Fibroblast of villous mesenchyme (primary cell): ENCODE measurements at regions not wholly inside any gene's neighbourhood (a gene's known extent, or its start where the extent isn't known, plus 50 kb on each side); places are given as distances from the start of the nearest gene placed in this dataset.

Experiments used
- DNase-seq: peaks from one replicate; pipeline ENCODE4 v3.0.0-alpha.2; 2010; ENCODE audit warnings: low read depth
- H3K4me3 ChIP-seq: 2 replicates; pipeline ENCODE4 v1.5.1; 2011; ENCODE audit warnings: low read depth, mild to moderate bottlenecking, low read length
- TF ChIP-seq, protein P1 (sequence below): IDR thresholded peaks from 2 replicates; pipeline ENCODE4 v1.5.1; 2012; ENCODE audit warnings: low read depth, mild to moderate bottlenecking, low read length; ENCODE audit not compliant: insufficient read depth

- TF ChIP-seq, protein P1, sequence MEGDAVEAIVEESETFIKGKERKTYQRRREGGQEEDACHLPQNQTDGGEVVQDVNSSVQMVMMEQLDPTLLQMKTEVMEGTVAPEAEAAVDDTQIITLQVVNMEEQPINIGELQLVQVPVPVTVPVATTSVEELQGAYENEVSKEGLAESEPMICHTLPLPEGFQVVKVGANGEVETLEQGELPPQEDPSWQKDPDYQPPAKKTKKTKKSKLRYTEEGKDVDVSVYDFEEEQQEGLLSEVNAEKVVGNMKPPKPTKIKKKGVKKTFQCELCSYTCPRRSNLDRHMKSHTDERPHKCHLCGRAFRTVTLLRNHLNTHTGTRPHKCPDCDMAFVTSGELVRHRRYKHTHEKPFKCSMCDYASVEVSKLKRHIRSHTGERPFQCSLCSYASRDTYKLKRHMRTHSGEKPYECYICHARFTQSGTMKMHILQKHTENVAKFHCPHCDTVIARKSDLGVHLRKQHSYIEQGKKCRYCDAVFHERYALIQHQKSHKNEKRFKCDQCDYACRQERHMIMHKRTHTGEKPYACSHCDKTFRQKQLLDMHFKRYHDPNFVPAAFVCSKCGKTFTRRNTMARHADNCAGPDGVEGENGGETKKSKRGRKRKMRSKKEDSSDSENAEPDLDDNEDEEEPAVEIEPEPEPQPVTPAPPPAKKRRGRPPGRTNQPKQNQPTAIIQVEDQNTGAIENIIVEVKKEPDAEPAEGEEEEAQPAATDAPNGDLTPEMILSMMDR: no peak
- H3K4me3 ChIP-seq: no peak overlapping the region
- DNase-seq: no peak
Observed at GRCh38 chr14:104425171-104425681, 154.3 kb upstream of the C14orf180 start.

GRCh38 chr14:104425763-104426646 is 153.6 kb upstream of the C14orf180 start:
- TF ChIP-seq, protein P1: no peak
- no peak overlapping the region for H3K4me3 ChIP-seq
- DNase-seq: no peak

- H3K4me3 ChIP-seq: no peak overlapping the region
- TF ChIP-seq, protein P1: no peak
- no peak for DNase-seq
Observed at GRCh38 chr14:104427131-104427851, 152.3 kb upstream of the C14orf180 start.

GRCh38 chr14:104428333-104428851 is 151.2 kb upstream of the C14orf180 start:
- DNase-seq: no peak
- TF ChIP-seq, protein P1: no peak
- H3K4me3 ChIP-seq: no peak overlapping the region

- H3K4me3 ChIP-seq: no peak overlapping the region
- no peak for DNase-seq
Observed at GRCh38 chr14:104428860-104429259, 150.7 kb upstream of the C14orf180 start.

GRCh38 chr14:104429291-104429861 is 150.2 kb upstream of the C14orf180 start:
- no peak overlapping the region for H3K4me3 ChIP-seq
- DNase-seq: no peak
- TF ChIP-seq, protein P1: no peak

More at GRCh38 chr14:104428860-104429259, 150.7 kb upstream of the C14orf180 start:
- TF ChIP-seq, protein P1: no peak
